AG10803 (cell line): ENCODE measurements at regions not wholly inside any gene's neighbourhood (a gene's known extent, or its start where the extent isn't known, plus 50 kb on each side); places are given as distances from the start of the nearest gene placed in this dataset.
A peak's percentile ranks its signal among the peaks of the same experiment; 100 is the strongest.

Experiments
- DNase-seq: peaks from one replicate; pipeline ENCODE4 v3.0.0; 2010; ENCODE audit warnings: low read depth
- H3K4me3 ChIP-seq: 2 replicates; pipeline ENCODE4 v1.5.1; 2011; ENCODE audit warnings: mild to moderate bottlenecking, low read length, control low read depth
- TF ChIP-seq, protein P1 (sequence below): conservative IDR thresholded peaks from 2 replicates; pipeline ENCODE4 v1.5.1; 2011; ENCODE audit warnings: mild to moderate bottlenecking, low read length, control low read depth, inconsistent platforms

DNA sequence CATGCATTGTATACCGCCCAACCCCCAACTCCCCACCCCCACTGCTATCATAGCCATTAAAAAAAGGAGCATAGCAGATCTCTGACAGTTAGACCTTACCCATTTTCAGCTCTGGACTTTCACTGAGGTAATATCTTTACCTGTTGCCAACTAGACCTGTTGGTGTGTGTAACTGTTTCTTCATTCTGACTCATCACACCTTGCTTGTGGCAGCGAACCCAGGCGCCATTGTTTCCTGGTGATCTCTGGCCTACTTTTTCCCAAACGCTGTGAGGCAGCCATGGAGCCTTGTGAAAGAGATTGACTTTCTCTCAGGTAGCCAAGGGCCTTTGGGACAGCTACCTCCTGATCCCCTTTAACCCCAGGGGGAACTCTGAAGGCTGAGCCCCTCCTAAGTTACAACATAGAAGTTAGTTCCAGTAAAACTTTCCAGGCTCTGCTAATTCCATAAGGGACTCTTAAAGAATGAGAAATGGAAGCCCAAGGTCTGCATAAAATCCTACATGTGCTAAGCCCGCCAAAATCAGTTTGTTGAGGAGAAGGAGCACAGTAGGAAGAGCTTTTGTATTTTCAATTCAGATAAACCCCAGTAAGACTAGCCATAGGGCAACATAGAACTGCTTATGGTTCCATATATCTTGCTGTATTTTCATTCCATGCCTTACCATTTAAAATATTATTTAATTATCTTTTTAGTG lies 196.1 kb upstream of the CAMK1G start:
- no peak for DNase-seq

DNA sequence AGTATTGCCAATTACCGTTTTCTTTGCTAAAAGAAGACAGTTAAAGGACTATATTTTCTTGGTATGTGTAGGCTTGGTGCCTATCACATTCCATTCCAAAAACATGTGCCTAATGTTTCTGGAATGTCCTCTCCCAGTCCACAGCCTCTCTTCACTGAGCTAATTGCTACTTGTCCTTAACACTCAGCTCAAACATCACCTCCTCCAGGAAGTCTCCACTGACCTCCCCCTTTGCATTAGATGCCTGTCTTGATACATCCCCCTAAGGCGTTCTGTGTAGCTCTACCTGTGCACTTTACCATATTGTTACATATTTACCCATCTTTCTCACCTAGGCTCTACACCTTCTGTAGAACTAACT lies 195.6 kb upstream of the CAMK1G start:
- TF ChIP-seq, protein P1, sequence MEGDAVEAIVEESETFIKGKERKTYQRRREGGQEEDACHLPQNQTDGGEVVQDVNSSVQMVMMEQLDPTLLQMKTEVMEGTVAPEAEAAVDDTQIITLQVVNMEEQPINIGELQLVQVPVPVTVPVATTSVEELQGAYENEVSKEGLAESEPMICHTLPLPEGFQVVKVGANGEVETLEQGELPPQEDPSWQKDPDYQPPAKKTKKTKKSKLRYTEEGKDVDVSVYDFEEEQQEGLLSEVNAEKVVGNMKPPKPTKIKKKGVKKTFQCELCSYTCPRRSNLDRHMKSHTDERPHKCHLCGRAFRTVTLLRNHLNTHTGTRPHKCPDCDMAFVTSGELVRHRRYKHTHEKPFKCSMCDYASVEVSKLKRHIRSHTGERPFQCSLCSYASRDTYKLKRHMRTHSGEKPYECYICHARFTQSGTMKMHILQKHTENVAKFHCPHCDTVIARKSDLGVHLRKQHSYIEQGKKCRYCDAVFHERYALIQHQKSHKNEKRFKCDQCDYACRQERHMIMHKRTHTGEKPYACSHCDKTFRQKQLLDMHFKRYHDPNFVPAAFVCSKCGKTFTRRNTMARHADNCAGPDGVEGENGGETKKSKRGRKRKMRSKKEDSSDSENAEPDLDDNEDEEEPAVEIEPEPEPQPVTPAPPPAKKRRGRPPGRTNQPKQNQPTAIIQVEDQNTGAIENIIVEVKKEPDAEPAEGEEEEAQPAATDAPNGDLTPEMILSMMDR: no peak
- DNase-seq: peak; percentile 66
- H3K4me3 ChIP-seq: no peak overlapping the region

More for the DNA sequence above, 196.1 kb upstream of the CAMK1G start:
- TF ChIP-seq, protein P1: no peak
- no peak overlapping the region for H3K4me3 ChIP-seq

DNA sequence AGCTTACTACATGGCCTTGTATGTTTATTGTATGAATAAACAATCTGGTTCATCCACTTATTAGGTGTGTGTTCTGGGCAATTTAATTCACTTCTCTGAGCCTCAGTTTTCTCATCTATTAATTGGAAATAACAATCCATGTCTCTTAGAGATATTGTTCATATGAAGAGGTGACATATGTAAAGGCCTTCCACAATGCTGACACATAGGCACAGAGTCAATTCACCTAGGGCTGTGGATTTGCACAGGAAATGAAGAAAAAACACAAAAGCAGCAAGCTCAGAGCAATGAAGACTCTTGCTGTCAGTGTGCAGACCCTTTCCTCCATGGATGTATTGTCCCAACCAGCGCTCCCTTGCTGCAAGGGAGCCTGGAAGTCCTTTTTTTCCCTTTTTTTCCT lies 195.2 kb upstream of the CAMK1G start:
- DNase-seq: no peak
- H3K4me3 ChIP-seq: no peak overlapping the region
- TF ChIP-seq, protein P1: no peak

DNA sequence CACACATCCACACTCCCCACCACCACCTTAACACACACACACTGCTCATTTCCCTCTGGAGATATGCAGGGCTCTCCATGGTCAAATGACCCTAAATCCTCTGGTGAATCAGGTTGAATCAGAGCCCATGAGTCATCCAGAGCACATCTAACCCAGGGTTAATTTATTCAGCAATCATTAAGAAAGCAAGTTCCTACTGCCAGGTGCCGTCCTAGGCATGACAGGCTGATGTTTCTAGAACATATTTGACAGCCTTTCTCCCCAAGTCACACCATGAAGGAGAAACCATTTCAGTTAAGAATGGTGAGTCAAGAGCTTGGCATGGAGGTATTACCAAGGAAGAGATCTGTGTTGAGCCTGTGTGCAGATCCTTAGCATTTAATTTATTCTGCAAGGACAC lies 194.3 kb upstream of the CAMK1G start:
- no peak overlapping the region for H3K4me3 ChIP-seq
- peak; percentile 81 for DNase-seq
- TF ChIP-seq, protein P1: no peak

DNA sequence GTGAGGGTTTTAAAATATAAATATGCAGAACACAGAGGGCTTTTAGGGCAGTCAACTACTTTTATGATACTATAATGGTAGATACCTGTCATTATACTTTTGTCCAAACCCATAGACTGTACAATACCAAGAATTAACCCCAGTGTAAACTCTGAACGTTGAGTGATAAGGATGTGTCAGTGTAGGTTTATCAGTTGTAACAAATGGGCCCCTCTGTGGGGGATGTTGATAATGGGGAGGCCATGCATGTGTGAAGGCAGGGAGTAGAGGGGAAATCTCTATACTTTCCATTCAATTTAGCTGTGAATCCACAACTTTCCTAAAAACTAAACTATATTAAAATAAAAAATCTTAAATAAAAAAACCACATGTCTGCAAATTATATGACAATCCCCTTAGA lies 193.5 kb upstream of the CAMK1G start:
- DNase-seq: no peak
- no peak overlapping the region for H3K4me3 ChIP-seq
- TF ChIP-seq, protein P1: no peak

DNA sequence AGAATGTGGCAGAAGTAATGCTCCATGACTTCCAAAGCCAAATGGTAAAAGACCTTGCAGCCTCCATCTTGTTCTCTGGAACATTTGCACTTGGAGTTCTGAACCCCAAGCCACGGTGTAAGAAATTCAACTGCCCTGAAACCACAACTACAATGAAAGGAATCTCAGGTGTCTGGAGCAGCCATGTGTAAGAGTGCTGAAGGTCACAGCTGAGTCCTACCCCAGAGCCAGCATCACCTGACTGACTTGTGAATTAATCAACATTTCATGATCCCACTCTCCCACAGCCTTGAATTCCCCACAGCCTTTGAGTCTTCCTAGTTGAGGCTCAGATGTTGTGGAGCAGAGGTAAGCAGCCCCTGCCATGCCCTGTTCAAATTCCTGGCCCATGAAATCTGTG lies 192.8 kb upstream of the CAMK1G start:
- TF ChIP-seq, protein P1: no peak
- H3K4me3 ChIP-seq: no peak overlapping the region
- DNase-seq: no peak

DNA sequence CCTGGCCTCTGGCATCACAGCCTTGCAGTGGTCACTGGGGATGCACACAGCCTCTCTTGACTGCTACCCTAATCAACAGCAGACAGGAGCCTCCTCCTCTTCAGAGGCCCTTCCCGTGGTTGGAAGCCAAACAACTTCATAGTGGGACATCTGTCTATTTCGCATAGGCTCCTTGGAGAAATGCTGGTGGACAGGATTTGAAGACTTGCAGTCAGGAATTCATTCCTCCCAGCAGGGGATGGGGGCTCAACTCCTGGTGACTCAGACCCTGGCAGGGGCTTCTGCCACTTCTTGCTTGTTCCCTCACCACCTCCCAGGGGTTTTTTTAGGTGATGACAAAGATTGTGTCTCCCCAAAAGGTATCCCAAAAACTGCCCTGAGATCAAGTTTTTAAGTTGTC lies 191.7 kb upstream of the CAMK1G start:
- TF ChIP-seq, protein P1: no peak
- H3K4me3 ChIP-seq: no peak overlapping the region
- no peak for DNase-seq
